ENCODE measurements at regions not wholly inside any gene's neighbourhood (a gene's known extent, or its start where the extent isn't known, plus 50 kb on each side); places are given as distances from the start of the nearest gene placed in this dataset.

DNA sequence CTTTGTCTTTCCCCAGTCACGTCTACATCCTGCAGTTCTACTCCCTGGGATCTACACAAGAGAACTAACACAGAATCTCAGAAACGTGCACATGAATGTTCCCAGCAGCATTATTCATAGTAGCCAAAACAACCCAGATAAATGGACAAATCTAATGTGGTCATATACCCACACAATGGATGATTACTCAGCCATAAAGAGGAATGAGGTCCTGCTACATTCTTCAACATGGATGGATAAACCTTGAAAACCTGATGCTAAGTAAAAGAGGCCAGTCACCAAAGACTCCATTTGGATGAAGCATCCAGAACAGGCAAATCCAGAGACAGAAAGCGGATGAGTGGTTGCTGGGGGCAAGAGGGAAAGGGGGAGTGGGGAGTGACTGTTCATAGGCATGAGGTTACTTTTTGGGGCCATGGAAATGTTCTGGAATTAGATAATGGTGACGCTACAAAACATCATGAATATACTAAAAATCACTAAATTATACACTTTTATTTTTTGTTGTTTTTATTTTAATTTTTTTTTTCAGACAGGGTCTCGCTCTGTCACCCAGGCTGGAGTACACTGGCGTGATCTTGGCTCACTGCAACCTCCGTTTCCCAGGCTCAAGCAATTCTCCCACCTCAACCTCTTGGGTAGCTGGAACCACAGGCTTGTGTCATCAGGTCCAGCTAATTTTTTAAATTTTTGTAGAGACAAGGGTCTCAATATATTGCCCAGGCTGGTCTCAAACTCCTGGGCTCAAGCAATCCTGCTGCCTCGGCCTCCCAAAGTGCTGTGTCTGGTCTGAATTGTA lies 50.8 kb upstream of the DSN1 start:
- Mint-ChIP-seq H3K27me3 (no peaks in the 10 kb centered on the region), H3K27ac (no peak overlapping the region), H3K4me1 (peaks cover 22% of the 10 kb centered on the region), H3K9me3 (no peaks in the 10 kb centered on the region), H3K36me3 (no peaks in the 10 kb centered on the region), H3K4me3 (no peak overlapping the region)
- POLR2A ChIA-PET: no interaction called here
- ATAC-seq (ENCODE audit: low read depth) (no peak), DNase-seq (no peak)

- DNase-seq (no peak), ATAC-seq (ENCODE audit: low read depth) (no peak)
- POLR2A ChIA-PET: interaction anchor here (0.8 to 1.1 kb wide), 2 partner anchors 11 to 14 kb away, joined by 3 to 7 read pairs; no protein-coding TSS in a partner anchor
- H3K36me3 Mint-ChIP-seq: no peaks in the 10 kb centered on the region
- no peak overlapping the region for H3K4me3 Mint-ChIP-seq
- no peaks in the 10 kb centered on the region for H3K9me3 Mint-ChIP-seq
- H3K27me3 Mint-ChIP-seq: no peaks in the 10 kb centered on the region
- H3K27ac Mint-ChIP-seq: no peak overlapping the region
- peaks cover 24% of the 10 kb centered on the region for H3K4me1 Mint-ChIP-seq
Observed at GRCh38 chr20:36825385-36826104, 50.4 kb upstream of the TLDC2 start.
